Naive B cell (primary cell): ENCODE measurements at regions not wholly inside any gene's neighbourhood (a gene's known extent, or its start where the extent isn't known, plus 50 kb on each side); places are given as distances from the start of the nearest gene placed in this dataset.

Source experiments
- ATAC-seq, 2 donors: fragments of 150-1000 bp; cut with Tn5 transposase; 2 replicates each; pipeline ENCODE4 v1.10.0; 2021; ENCODE audit warnings: low read depth in 2 of 2, mild to moderate bottlenecking in 2 of 2, moderate library complexity in 2 of 2
- DNase-seq: peaks from one replicate; pipeline ENCODE4 v3.0.0; 2022
- H3K27ac Mint-ChIP-seq, 6 donors: one replicate each; pipeline ENCODE4 v1.8.0; 2020 to 2022; ENCODE audit warnings: mild to moderate bottlenecking in 6 of 6, mixed read lengths in 6 of 6, moderate library complexity in 5 of 6, inconsistent platforms in 2 of 6
- H3K27me3 Mint-ChIP-seq, 3 donors: one replicate each; pipeline ENCODE4 v1.8.0; 2021 to 2022; ENCODE audit warnings: mixed read lengths in 3 of 3, mild to moderate bottlenecking in 1 of 3
- H3K36me3 Mint-ChIP-seq, 2 donors: one replicate each; pipeline ENCODE4 v1.8.0; 2020 to 2022; ENCODE audit warnings: mixed read lengths in 2 of 2, inconsistent platforms in 1 of 2, mild to moderate bottlenecking in 1 of 2
- H3K4me1 Mint-ChIP-seq, 3 donors: one replicate each; pipeline ENCODE4 v1.8.0; 2020 to 2022; ENCODE audit warnings: mixed read lengths in 3 of 3, inconsistent platforms in 1 of 3, mild to moderate bottlenecking in 1 of 3, moderate library complexity in 1 of 3
- H3K4me3 Mint-ChIP-seq, 8 donors: one replicate each; pipeline ENCODE4 v1.8.0; 2020 to 2022; ENCODE audit warnings: mild to moderate bottlenecking in 8 of 8, mixed read lengths in 8 of 8, moderate library complexity in 8 of 8, inconsistent platforms in 2 of 8
- H3K9me3 Mint-ChIP-seq, 7 donors: one replicate each; pipeline ENCODE4 v1.8.0; 2020 to 2022; ENCODE audit warnings: mixed read lengths in 7 of 7, mild to moderate bottlenecking in 5 of 7, inconsistent platforms in 2 of 7, moderate library complexity in 1 of 7

DNA sequence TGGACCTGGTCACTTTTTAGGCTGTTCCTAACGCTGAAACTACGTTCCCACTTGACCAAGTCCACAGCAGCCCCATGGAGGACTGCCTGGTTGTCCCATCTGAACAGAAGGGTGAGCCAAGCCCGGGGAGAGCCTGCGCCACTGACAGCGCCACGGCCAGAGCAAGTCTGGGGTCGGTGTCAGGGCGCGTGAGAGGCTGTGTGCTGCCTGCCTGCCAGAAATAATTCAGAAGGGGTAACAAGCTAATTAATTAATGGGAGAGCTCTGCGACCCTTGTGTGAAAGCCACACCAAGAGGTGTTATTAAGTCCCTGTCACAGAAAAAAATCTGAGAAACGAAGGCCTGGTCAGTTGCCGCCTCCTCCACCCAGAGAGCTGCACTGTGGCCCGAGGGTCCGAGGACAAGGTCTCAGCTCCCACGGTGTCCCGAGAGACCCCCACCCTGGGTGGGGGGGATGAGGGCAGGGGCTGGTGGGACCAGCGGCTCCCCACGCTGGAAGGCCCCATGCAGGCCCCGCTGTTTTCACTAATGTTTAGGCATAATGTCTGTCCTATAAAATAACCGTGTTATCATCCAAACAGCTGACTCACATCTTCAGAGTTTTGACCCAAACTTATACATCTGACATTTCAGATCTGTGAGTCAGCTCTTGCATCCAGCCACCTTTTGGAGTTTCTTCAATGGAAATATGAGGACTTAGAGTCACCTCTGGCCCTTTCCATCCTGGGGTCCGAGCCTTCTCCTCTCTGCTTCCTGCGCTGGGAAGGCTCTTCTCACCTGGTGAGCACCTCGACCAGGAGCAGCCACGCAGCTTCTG is 58.5 kb downstream of the DLL1 start:
- H3K36me3 Mint-ChIP-seq: no peaks in the 10 kb centered on the region
- ATAC-seq (no peak), DNase-seq (no peak)
- no peak overlapping the region for H3K4me3 Mint-ChIP-seq
- H3K9me3 Mint-ChIP-seq: no peaks in the 10 kb centered on the region
- H3K27ac Mint-ChIP-seq: no peak overlapping the region
- no peaks in the 10 kb centered on the region for H3K4me1 Mint-ChIP-seq
- peaks cover 0 to 6% (median 5%) of the 10 kb centered on the region in 3 donors for H3K27me3 Mint-ChIP-seq

DNA sequence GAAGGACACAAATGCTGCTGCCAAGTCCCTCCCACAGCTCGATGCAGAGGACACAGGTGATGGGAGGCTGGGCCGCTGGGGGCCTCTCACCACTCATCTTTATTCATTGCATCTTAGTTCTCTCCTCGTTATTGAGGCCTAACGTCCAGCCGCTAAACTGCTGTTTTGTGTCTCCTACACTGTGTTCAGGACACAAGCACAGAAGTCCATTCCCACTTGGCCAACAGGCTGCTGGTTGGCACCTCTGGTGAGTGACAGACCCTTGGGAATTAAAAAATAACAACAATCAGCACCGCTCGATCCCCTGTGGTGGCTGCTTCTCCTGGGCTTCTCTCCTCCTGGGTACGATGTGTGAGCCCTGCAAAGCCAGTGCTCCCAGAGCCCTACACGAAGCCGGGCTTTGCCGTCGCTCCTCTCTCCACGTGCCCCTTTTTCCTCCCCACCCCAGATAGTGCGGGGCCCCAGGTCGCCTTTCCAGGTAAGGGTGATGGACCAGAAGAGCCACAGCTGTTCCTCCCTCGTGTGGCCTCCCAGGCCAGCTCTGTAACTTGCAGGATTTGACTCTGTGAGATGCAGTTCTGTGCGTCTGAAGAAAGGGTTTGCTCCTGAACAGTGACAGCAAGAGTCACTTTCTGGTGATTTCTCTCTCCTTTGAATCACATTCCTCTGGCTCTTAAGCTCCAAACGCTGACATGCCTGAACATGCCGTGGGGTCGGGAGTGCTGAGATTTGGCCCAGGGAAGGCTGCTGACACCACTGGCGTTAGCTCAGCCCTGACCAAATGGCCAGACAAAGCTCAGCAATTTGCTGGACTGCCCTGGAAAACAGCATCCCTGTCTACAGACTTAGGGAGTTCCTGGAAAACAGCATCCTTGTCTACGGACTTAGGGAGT is 59.3 kb downstream of the DLL1 start:
- peak overlapping the region in 1 of 6 donors; percentile 53 for H3K27ac Mint-ChIP-seq
- ATAC-seq (no peak), DNase-seq (no peak)
- peak overlapping the region in 1 of 8 donors; percentile 42 for H3K4me3 Mint-ChIP-seq
- no peaks in the 10 kb centered on the region for H3K36me3 Mint-ChIP-seq
- peaks cover 0 to 6% (median 5%) of the 10 kb centered on the region in 3 donors for H3K27me3 Mint-ChIP-seq
- no peaks in the 10 kb centered on the region for H3K9me3 Mint-ChIP-seq
- H3K4me1 Mint-ChIP-seq: no peaks in the 10 kb centered on the region

DNA sequence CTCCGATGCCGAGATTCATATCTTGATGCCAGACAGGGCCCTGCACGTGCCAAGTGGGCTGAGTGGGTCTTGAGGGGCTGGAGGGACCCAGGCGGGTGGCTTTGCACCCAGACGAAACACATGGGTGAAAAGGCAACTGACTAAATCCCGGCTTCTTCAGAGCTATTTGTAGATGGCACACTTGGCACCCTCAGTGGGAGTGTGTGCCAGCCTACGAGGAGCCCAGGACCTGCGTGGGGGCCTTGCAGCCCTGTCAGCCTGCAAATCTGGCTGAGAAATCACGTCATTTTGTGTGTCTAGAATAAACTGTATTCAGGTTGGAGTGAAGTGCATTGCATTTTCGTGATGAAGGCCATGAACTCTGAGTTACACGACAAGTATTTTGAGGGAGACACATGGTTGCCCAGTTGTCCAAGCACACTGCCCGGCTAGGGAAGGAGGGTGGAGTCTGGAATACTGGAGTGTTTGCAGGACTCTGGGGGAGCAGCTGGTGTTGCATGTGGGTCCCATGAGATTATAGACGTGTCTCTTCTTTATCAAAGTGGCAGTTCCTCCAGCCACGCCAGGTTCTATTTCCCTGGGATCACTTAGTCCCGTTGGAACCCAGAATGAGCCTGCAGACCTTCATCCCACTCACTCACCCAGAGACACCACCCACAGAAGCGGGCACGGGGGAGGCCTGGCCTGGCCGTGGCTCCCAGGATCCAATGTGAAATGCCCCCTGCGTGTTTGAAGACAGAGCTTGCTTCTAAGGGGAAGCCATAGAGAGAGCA is 60.2 kb downstream of the DLL1 start:
- DNase-seq (no peak), ATAC-seq (no peak)
- H3K9me3 Mint-ChIP-seq: no peaks in the 10 kb centered on the region
- H3K36me3 Mint-ChIP-seq: no peaks in the 10 kb centered on the region
- H3K27ac Mint-ChIP-seq: no peak overlapping the region
- peak overlapping the region in 1 of 8 donors; percentile 29 for H3K4me3 Mint-ChIP-seq
- H3K27me3 Mint-ChIP-seq: no peaks in the 10 kb centered on the region
- no peaks in the 10 kb centered on the region for H3K4me1 Mint-ChIP-seq

DNA sequence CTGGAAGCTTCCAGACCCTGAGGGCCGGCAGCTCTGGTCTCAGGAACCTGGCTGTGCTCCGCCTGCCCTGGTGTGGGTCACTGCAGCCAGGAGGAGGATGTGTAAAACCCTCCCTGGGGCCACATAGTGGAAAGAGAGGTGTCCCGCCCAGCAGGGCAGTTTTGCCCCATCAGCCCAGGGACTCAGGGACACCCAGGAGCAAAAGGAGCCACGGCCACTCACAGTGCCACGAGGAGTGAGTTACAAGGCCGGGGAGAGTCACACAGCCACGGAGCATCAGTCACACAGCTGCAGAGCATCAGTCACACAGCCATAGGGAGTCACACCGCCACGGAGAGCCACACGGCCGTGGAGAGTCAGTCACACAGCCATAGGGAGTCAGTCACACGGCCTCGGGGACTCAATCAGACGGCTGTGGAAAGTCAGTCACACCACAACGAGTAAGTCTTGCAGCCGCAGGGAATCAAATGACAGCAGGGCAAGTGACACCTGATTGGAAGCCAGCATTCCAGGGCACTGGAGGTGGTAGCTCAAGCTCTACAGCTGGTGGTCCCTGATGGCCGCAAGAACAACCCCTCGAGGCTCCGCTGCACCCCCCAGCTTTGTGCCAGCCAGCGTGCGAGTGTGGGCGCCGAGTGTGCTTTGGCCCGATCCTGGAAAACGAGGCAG is 60.9 kb downstream of the DLL1 start:
- ATAC-seq: no peak
- no peak overlapping the region for H3K27ac Mint-ChIP-seq

GRCh38 chr6:170229396-170229795 is 61.5 kb downstream of the DLL1 start:
- H3K4me3 Mint-ChIP-seq: no peak overlapping the region
- DNase-seq: no peak
- no peaks in the 10 kb centered on the region for H3K4me1 Mint-ChIP-seq
- H3K9me3 Mint-ChIP-seq: no peaks in the 10 kb centered on the region
- H3K27ac Mint-ChIP-seq: no peak overlapping the region
- ATAC-seq: no peak
- no peaks in the 10 kb centered on the region for H3K36me3 Mint-ChIP-seq
- H3K27me3 Mint-ChIP-seq: no peaks in the 10 kb centered on the region

More for the DNA sequence above, 60.9 kb downstream of the DLL1 start:
- H3K36me3 Mint-ChIP-seq: no peaks in the 10 kb centered on the region
- H3K9me3 Mint-ChIP-seq: no peaks in the 10 kb centered on the region
- no peaks in the 10 kb centered on the region for H3K4me1 Mint-ChIP-seq
- no peak overlapping the region for H3K4me3 Mint-ChIP-seq
- DNase-seq: no peak
- H3K27me3 Mint-ChIP-seq: no peaks in the 10 kb centered on the region

DNA sequence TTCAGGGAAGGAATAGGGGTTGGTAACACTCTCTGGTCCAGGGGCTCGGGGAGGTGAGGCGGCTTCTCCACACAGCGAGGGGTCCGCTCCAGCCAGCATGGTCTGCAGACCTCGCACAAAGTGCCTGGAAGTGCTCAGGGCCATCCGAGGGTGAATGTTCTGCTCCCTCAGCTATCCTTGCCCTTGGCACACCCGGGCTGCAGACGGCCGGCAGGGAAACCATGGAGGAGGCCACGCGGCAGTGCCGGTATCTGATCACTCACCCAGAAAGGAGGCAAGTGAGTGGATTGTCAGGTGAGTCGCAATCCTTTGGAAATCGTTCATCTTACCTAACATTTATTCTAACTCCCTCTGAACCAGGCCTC is 62.0 kb downstream of the DLL1 start:
- Mint-ChIP-seq H3K9me3 (no peaks in the 10 kb centered on the region), H3K36me3 (no peaks in the 10 kb centered on the region), H3K4me3 (no peak overlapping the region), H3K4me1 (no peaks in the 10 kb centered on the region), H3K27ac (no peak overlapping the region), H3K27me3 (no peaks in the 10 kb centered on the region)
- DNase-seq (no peak), ATAC-seq (no peak)

GRCh38 chr6:170227996-170228945 is 62.6 kb downstream of the DLL1 start:
- Mint-ChIP-seq H3K27me3 (peaks cover 0 to 3% (median 0%) of the 10 kb centered on the region in 3 donors), H3K9me3 (no peaks in the 10 kb centered on the region), H3K27ac (peak overlapping the region in 1 of 6 donors; percentile 60), H3K4me1 (no peaks in the 10 kb centered on the region), H3K4me3 (no peak overlapping the region), H3K36me3 (no peaks in the 10 kb centered on the region)
- ATAC-seq (no peak), DNase-seq (no peak)

- Mint-ChIP-seq H3K4me1 (peaks cover 0 to 2% (median 0%) of the 10 kb centered on the region in 3 donors), H3K27me3 (peaks cover 0 to 4% (median 0%) of the 10 kb centered on the region in 3 donors), H3K27ac (no peak overlapping the region), H3K4me3 (no peak overlapping the region), H3K9me3 (no peaks in the 10 kb centered on the region), H3K36me3 (no peaks in the 10 kb centered on the region)
- ATAC-seq (no peak), DNase-seq (no peak)
Observed at GRCh38 chr6:170227521-170227983, 63.3 kb downstream of the DLL1 start.

DNA sequence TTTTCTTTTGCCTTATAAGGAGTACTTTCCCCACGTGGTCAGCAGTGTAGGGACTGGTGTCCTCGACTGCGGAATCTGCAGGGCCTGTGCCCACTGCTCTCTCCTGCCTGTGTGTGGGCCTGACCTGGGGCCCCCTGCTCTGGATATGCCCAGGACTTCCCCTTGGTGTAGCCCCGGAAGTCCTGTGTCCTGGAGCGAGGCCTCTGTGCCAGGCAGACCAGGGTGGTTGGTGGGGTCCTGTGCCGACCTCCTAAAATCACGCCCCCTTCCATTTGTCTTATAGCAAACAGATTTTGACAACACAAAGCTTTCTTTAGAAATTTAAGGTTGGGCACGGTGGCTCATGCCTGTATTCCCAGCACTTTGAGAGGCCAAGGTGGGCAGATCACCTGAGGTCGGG is 64.2 kb downstream of the DLL1 start:
- Mint-ChIP-seq H3K27ac (no peak overlapping the region), H3K4me3 (no peak overlapping the region), H3K36me3 (no peaks in the 10 kb centered on the region), H3K4me1 (peaks cover 0 to 5% (median 0%) of the 10 kb centered on the region in 3 donors), H3K27me3 (peaks cover 0 to 4% (median 0%) of the 10 kb centered on the region in 3 donors), H3K9me3 (no peaks in the 10 kb centered on the region)
- DNase-seq (no peak), ATAC-seq (no peak)

DNA sequence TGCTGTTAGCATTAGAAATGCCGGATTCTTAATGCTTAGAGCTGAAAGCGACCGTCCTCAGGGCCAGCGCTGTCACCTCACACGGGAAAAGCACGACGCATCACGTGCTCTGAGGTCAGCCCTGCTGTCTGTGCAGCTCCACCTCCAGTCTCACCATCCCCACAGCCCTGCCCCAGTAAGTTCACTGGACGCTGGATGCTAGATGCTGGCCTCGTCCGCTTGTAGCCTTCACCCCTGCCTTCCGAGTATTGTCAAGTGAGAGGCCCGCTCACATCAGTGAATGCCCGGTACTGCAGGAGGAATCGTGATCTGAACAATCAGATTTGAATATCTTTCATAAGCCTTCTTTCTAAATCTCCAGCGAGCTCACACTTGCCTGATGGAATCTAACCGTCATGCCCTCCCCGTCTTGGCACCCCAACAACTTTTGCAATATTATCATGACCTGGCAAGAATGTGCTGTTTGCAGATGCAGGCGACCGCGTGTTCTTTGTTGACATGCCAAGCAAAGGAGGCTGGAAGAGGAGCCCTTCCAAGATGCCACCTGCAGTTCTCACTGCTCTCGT is 64.9 kb downstream of the DLL1 start:
- Mint-ChIP-seq H3K9me3 (no peaks in the 10 kb centered on the region), H3K27me3 (peaks cover 0 to 4% (median 0%) of the 10 kb centered on the region in 3 donors), H3K27ac (no peak overlapping the region), H3K36me3 (no peaks in the 10 kb centered on the region), H3K4me1 (peaks cover 0 to 5% (median 0%) of the 10 kb centered on the region in 3 donors), H3K4me3 (no peak overlapping the region)
- DNase-seq (no peak), ATAC-seq (no peak)

- ATAC-seq (no peak), DNase-seq (no peak)
- Mint-ChIP-seq H3K27ac (no peak overlapping the region), H3K36me3 (no peaks in the 10 kb centered on the region), H3K27me3 (peaks cover 0 to 4% (median 0%) of the 10 kb centered on the region in 3 donors), H3K4me1 (peaks cover 0 to 5% (median 0%) of the 10 kb centered on the region in 3 donors), H3K9me3 (no peaks in the 10 kb centered on the region), H3K4me3 (no peak overlapping the region)
Observed at GRCh38 chr6:170224694-170225660, 65.9 kb downstream of the DLL1 start.
